ENCODE measurements at regions not wholly inside any gene's neighbourhood (a gene's known extent, or its start where the extent isn't known, plus 50 kb on each side); places are given as distances from the start of the nearest gene placed in this dataset.

DNA sequence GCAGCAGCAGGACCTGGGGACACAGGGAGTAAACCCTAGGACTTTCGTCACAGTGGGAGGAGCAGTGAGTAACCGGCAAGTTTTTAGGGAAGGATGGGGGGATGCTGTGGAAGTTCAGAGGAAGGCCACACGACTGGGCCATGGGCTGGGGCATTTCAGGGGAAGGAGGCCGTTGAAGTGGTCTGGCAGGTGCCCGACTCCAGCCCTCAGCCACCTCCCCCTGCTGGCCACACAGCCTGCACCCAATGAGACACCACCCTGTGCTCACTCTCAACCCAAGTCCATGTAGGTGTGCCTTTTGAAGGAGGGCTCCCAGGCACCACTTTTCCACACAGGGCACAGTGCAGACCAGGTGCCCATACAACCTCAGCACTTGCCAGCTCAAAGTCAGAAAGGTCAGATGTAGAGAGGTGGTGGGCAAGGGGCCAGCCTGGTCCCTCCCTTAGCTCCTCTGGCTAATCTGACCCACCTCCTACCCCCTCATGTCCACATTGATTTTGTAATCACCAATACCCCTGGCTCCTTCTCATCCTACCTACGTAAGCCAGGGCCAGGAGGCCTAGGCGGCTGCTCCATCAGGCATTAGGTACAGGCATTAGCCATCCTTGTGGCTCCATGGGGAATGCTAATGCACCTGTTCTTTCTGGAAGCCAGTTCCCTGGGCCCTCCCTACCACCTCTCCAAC lies 211.2 kb downstream of the SMAD2 start:
- H3K4me3 Mint-ChIP-seq: no peak overlapping the region
- H3K4me1 Mint-ChIP-seq: no peaks in the 10 kb centered on the region
- TF ChIP-seq, protein P1, sequence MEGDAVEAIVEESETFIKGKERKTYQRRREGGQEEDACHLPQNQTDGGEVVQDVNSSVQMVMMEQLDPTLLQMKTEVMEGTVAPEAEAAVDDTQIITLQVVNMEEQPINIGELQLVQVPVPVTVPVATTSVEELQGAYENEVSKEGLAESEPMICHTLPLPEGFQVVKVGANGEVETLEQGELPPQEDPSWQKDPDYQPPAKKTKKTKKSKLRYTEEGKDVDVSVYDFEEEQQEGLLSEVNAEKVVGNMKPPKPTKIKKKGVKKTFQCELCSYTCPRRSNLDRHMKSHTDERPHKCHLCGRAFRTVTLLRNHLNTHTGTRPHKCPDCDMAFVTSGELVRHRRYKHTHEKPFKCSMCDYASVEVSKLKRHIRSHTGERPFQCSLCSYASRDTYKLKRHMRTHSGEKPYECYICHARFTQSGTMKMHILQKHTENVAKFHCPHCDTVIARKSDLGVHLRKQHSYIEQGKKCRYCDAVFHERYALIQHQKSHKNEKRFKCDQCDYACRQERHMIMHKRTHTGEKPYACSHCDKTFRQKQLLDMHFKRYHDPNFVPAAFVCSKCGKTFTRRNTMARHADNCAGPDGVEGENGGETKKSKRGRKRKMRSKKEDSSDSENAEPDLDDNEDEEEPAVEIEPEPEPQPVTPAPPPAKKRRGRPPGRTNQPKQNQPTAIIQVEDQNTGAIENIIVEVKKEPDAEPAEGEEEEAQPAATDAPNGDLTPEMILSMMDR (IDR thresholded peaks at IDR 0.05): no peak
- H3K36me3 Mint-ChIP-seq (ENCODE audit: low read depth): no peaks in the 10 kb centered on the region
- no peaks in the 10 kb centered on the region for H3K9me3 Mint-ChIP-seq
- H3K27me3 Mint-ChIP-seq (ENCODE audit: low read depth, poor library complexity): peaks cover 62% of the 10 kb centered on the region
- DNase-seq: no peak
- H3K27ac Mint-ChIP-seq: no peak overlapping the region

GRCh38 chr18:47718646-47719045 lies 211.8 kb downstream of the SMAD2 start:
- no peaks in the 10 kb centered on the region for H3K36me3 Mint-ChIP-seq (ENCODE audit: low read depth)
- DNase-seq: no peak
- TF ChIP-seq, protein P1 (IDR thresholded peaks at IDR 0.05): no peak
- no peaks in the 10 kb centered on the region for H3K9me3 Mint-ChIP-seq
- peaks cover 62% of the 10 kb centered on the region for H3K27me3 Mint-ChIP-seq (ENCODE audit: low read depth, poor library complexity)
- no peak overlapping the region for H3K27ac Mint-ChIP-seq
- no peak overlapping the region for H3K4me3 Mint-ChIP-seq
- no peaks in the 10 kb centered on the region for H3K4me1 Mint-ChIP-seq

- Mint-ChIP-seq H3K27ac (no peak overlapping the region), H3K9me3 (no peaks in the 10 kb centered on the region), H3K36me3 (ENCODE audit: low read depth) (no peaks in the 10 kb centered on the region), H3K4me3 (no peak overlapping the region), H3K27me3 (ENCODE audit: low read depth, poor library complexity) (peaks cover 62% of the 10 kb centered on the region), H3K4me1 (no peaks in the 10 kb centered on the region)
- TF ChIP-seq, protein P1 (IDR thresholded peaks at IDR 0.05): no peak
- no peak for DNase-seq
These were observed 213.2 kb downstream of the SMAD2 start for GRCh38 chr18:47717257-47717656.

DNA sequence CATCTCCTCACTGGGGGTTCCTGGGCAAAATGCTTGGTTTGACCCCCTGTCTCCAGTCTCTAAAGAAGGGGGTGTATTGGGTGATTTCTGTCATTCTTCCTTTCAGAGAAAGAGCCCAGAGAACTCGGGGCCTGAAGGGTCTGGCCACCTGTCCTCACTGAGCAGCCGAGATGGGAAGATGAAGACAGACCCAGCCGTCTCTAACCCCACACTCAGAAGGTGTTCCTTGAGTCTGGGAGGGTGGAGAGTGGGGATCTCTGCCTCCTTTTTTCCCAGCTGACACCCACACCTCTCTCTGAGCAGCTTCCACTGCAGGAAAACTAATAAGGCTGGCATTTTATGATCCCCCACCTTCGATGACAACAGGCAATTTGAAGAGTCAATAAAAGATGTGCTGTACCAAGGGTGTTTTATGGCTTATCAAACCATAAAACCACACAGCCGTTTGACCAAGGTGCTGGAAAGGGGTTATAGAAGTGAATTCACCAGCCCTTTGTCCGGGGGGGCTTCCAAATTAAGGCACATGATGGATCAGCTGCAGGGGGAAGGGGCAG lies 213.8 kb downstream of the SMAD2 start:
- no peak for DNase-seq
- Mint-ChIP-seq H3K27me3 (ENCODE audit: low read depth, poor library complexity) (peaks cover 63% of the 10 kb centered on the region), H3K9me3 (no peaks in the 10 kb centered on the region), H3K27ac (no peak overlapping the region), H3K36me3 (ENCODE audit: low read depth) (no peaks in the 10 kb centered on the region), H3K4me3 (no peak overlapping the region), H3K4me1 (no peaks in the 10 kb centered on the region)
- TF ChIP-seq, protein P1 (IDR thresholded peaks at IDR 0.05): no peak

DNA sequence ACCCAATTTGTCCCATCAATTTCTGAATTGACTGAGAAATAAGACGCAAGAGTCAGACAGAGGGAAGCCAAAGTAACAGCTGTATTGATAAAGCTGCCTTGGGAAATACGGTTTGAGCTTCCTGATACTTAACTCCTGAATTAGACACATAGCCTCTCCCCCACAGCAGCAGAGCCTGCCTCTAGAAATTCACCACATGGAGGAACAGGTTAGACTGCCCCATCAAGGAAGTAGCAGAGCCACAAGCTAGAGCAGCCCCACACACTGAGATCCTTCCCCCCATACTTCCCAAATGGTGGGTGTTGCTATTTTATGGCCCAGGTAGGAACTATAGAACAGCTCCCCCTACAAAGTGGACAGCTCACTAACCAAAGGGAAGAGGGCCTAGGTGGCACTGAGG lies 220.0 kb downstream of the SMAD2 start:
- H3K4me1 Mint-ChIP-seq: no peaks in the 10 kb centered on the region

More for the DNA sequence above, 220.0 kb downstream of the SMAD2 start:
- no peak for DNase-seq
- H3K27ac Mint-ChIP-seq: no peak overlapping the region
- TF ChIP-seq, protein P1 (IDR thresholded peaks at IDR 0.05): no peak
- H3K27me3 Mint-ChIP-seq (ENCODE audit: low read depth, poor library complexity): peaks cover 49% of the 10 kb centered on the region
- H3K4me3 Mint-ChIP-seq: no peak overlapping the region
- H3K9me3 Mint-ChIP-seq: peaks cover 2% of the 10 kb centered on the region
- no peaks in the 10 kb centered on the region for H3K36me3 Mint-ChIP-seq (ENCODE audit: low read depth)
